Common myeloid progenitor, CD34-positive (primary cell): ENCODE measurements at regions not wholly inside any gene's neighbourhood (a gene's known extent, or its start where the extent isn't known, plus 50 kb on each side); places are given as distances from the start of the nearest gene placed in this dataset.
A peak's percentile ranks its signal among the peaks of the same experiment; 100 is the strongest.

Experiments
- CTCF ChIA-PET: fragments of 350-600 bp; sonication (Branson Sonifier 250); formaldehyde crosslinking; loops from one replicate; lab custom pipeline; 2021; ENCODE audit warnings: antibody characterized with exemption; lab: Charles Lee
- POLR2A ChIA-PET: fragments of 350-600 bp; sonication (Branson Sonifier 250); formaldehyde crosslinking; loops from one replicate; lab custom pipeline; 2021; ENCODE audit warnings: antibody characterized with exemption; lab: Charles Lee
- DNase-seq, 3 donors: peaks; one replicate each; pipeline versions ENCODE4 v3.0.0 to v3.0.0-alpha.2; 2013
- H3K27ac ChIP-seq, 2 experiments: 1 replicate in 1 of 2; 2 replicates in 1 of 2; pipeline ENCODE4 v1.7.0; 2013; ENCODE audit warnings: inconsistent platforms in 2 of 2, low read length in 2 of 2, mild to moderate bottlenecking in 2 of 2, low read depth in 1 of 2, moderate library complexity in 1 of 2; ENCODE audit not compliant: severe bottlenecking in 2 of 2, insufficient read depth in 1 of 2, poor library complexity in 1 of 2
- H3K27me3 ChIP-seq, 5 experiments: replicated peaks in 2 of 5; 1 replicate in 3 of 5; 2 replicates in 2 of 5; pipeline versions ENCODE4 v1.6.1 to v1.7.0; 2013; ENCODE audit warnings: low read length in 4 of 5, mild to moderate bottlenecking in 2 of 5, moderate library complexity in 2 of 5, inconsistent platforms in 1 of 5; ENCODE audit not compliant: insufficient read depth in 5 of 5, control insufficient read depth in 4 of 5
- H3K36me3 ChIP-seq, 4 experiments: 1 replicate in 2 of 4; 2 replicates in 2 of 4; pipeline versions ENCODE4 v1.6.1 to v1.7.0; 2013; ENCODE audit warnings: low read length in 3 of 4, control low read depth in 1 of 4, mild to moderate bottlenecking in 1 of 4; ENCODE audit not compliant: control insufficient read depth in 4 of 4, insufficient read depth in 4 of 4
- H3K4me1 ChIP-seq, 4 experiments: 1 replicate in 3 of 4; 2 replicates in 1 of 4; pipeline versions ENCODE4 v1.6.1 to v1.7.1; 2013; ENCODE audit warnings: low read length in 3 of 4, mild to moderate bottlenecking in 3 of 4, control low read depth in 1 of 4, inconsistent platforms in 1 of 4, moderate library complexity in 1 of 4; ENCODE audit not compliant: control insufficient read depth in 4 of 4, insufficient read depth in 4 of 4; ENCODE audit errors: control extremely low read depth in 1 of 4
- H3K4me3 ChIP-seq, 7 experiments: 1 replicate in 4 of 7; 2 replicates in 3 of 7; pipeline versions ENCODE4 v1.5.1 to v1.7.0; 2013; ENCODE audit warnings: mild to moderate bottlenecking in 7 of 7, low read length in 6 of 7, moderate library complexity in 6 of 7, inconsistent platforms in 2 of 7, low read depth in 2 of 7, control low read depth in 1 of 7; ENCODE audit not compliant: insufficient read depth in 4 of 7, control insufficient read depth in 1 of 7; ENCODE audit errors: extremely low read depth in 1 of 7
- H3K9me3 ChIP-seq, 5 experiments: 1 replicate in 4 of 5; 2 replicates in 1 of 5; pipeline versions ENCODE4 v1.6.1 to v1.7.1; 2013; ENCODE audit warnings: low read length in 4 of 5, mild to moderate bottlenecking in 2 of 5, inconsistent platforms in 1 of 5, low read depth in 1 of 5, moderate library complexity in 1 of 5; ENCODE audit not compliant: control insufficient read depth in 4 of 5, insufficient read depth in 2 of 5; ENCODE audit errors: control extremely low read depth in 1 of 5
- WGBS: methylation state at CpG from one replicate; pipeline ENCODE4 v1.1.5; 2013; ENCODE audit not compliant: insufficient coverage; 5-methylcytosine and 5-hydroxymethylcytosine counted together

GRCh38 chr9:13459071-13459470 lies 179.6 kb upstream of the MPDZ start:
- POLR2A ChIA-PET = no interaction called here
- no peak overlapping the region for H3K27ac ChIP-seq
- DNase-seq = no peak
- H3K4me1 ChIP-seq = no peaks in the 10 kb centered on the region
- no peaks in the 10 kb centered on the region for H3K36me3 ChIP-seq
- CTCF ChIA-PET = no interaction called here
- no peaks in the 10 kb centered on the region for H3K9me3 ChIP-seq
- 60% methylated on average over 3 of the region's 3 CpGs for WGBS
- H3K27me3 ChIP-seq = peaks cover 0 to 3% (median 0%) of the 10 kb centered on the region in 5 experiments
- no peak overlapping the region for H3K4me3 ChIP-seq

GRCh38 chr9:13457795-13458194 lies 178.3 kb upstream of the MPDZ start:
- ChIA-PET POLR2A (no interaction called here), CTCF (no interaction called here)
- H3K9me3 ChIP-seq = no peaks in the 10 kb centered on the region
- WGBS = no CpG with 5 or more reads among the region's 1 CpG
- H3K4me1 ChIP-seq = no peaks in the 10 kb centered on the region
- no peak overlapping the region for H3K4me3 ChIP-seq
- no peaks in the 10 kb centered on the region for H3K36me3 ChIP-seq
- H3K27me3 ChIP-seq = peaks cover 0 to 4% (median 0%) of the 10 kb centered on the region in 5 experiments
- H3K27ac ChIP-seq = no peak overlapping the region
- DNase-seq = no peak

GRCh38 chr9:13450723-13451122 lies 171.2 kb upstream of the MPDZ start:
- CTCF ChIA-PET = interaction anchor here (1.0 kb wide), 1 partner anchor 23 kb away, joined by 4 read pairs; no protein-coding TSS in a partner anchor

GRCh38 chr9:13448482-13448881 lies 169.0 kb upstream of the MPDZ start:
- no peaks in the 10 kb centered on the region for H3K36me3 ChIP-seq
- H3K27ac ChIP-seq = no peak overlapping the region
- no peaks in the 10 kb centered on the region for H3K9me3 ChIP-seq
- WGBS = 100% methylated on average over 1 of the region's 2 CpGs
- no peak overlapping the region for H3K4me3 ChIP-seq
- CTCF ChIA-PET = interaction anchor here (1.1 to 1.3 kb wide), 2 partner anchors 9 to 20 kb away, joined by 3 to 5 read pairs; no protein-coding TSS in a partner anchor
- H3K27me3 ChIP-seq = peaks cover 0 to 24% (median 7%) of the 10 kb centered on the region in 5 experiments
- POLR2A ChIA-PET = interaction anchor here (0.6 kb wide), 1 partner anchor 28 kb away, joined by 3 read pairs; no protein-coding TSS in a partner anchor
- no peak for DNase-seq
- no peaks in the 10 kb centered on the region for H3K4me1 ChIP-seq

More at GRCh38 chr9:13450723-13451122, 171.2 kb upstream of the MPDZ start:
- H3K9me3 ChIP-seq = no peaks in the 10 kb centered on the region
- POLR2A ChIA-PET = no interaction called here
- no peaks in the 10 kb centered on the region for H3K4me1 ChIP-seq
- WGBS = 0% methylated on average over 1 of the region's 3 CpGs
- no peak for DNase-seq
- no peak overlapping the region for H3K27ac ChIP-seq
- no peaks in the 10 kb centered on the region for H3K36me3 ChIP-seq
- no peak overlapping the region for H3K4me3 ChIP-seq
- peaks cover 0 to 20% (median 7%) of the 10 kb centered on the region in 5 experiments for H3K27me3 ChIP-seq

GRCh38 chr9:13447843-13448422 lies 168.4 kb upstream of the MPDZ start:
- Histone ChIP-seq H3K4me1 (no peaks in the 10 kb centered on the region), H3K4me3 (no peak overlapping the region), H3K9me3 (no peaks in the 10 kb centered on the region), H3K36me3 (no peaks in the 10 kb centered on the region), H3K27me3 (peaks cover 0 to 26% (median 7%) of the 10 kb centered on the region in 5 experiments), H3K27ac (no peak overlapping the region)
- POLR2A ChIA-PET = no interaction called here
- peak in 1 of 3 donors; percentile 10 for DNase-seq
- WGBS = 13% methylated on average over 1 of the region's 3 CpGs
- CTCF ChIA-PET = interaction anchor here (0.8 to 1.1 kb wide), 3 partner anchors 8 to 906 kb away, joined by 3 to 4 read pairs (median 3); no protein-coding TSS in a partner anchor

GRCh38 chr9:13446938-13447842 lies 167.7 kb upstream of the MPDZ start:
- no peak overlapping the region for H3K27ac ChIP-seq
- H3K4me1 ChIP-seq = no peaks in the 10 kb centered on the region
- no peak for DNase-seq
- no peak overlapping the region for H3K4me3 ChIP-seq
- POLR2A ChIA-PET = no interaction called here
- WGBS = 100% methylated on average over 1 of the region's 5 CpGs
- no peaks in the 10 kb centered on the region for H3K9me3 ChIP-seq
- CTCF ChIA-PET = interaction anchor here (0.6 to 0.8 kb wide), 3 partner anchors 18 to 906 kb away, joined by 3 to 4 read pairs (median 3); no protein-coding TSS in a partner anchor
- peaks cover 0 to 27% (median 7%) of the 10 kb centered on the region in 5 experiments for H3K27me3 ChIP-seq
- no peaks in the 10 kb centered on the region for H3K36me3 ChIP-seq
